ENCODE measurements at regions not wholly inside any gene's neighbourhood (a gene's known extent, or its start where the extent isn't known, plus 50 kb on each side); places are given as distances from the start of the nearest gene placed in this dataset.

- TF ChIP-seq, protein P1, sequence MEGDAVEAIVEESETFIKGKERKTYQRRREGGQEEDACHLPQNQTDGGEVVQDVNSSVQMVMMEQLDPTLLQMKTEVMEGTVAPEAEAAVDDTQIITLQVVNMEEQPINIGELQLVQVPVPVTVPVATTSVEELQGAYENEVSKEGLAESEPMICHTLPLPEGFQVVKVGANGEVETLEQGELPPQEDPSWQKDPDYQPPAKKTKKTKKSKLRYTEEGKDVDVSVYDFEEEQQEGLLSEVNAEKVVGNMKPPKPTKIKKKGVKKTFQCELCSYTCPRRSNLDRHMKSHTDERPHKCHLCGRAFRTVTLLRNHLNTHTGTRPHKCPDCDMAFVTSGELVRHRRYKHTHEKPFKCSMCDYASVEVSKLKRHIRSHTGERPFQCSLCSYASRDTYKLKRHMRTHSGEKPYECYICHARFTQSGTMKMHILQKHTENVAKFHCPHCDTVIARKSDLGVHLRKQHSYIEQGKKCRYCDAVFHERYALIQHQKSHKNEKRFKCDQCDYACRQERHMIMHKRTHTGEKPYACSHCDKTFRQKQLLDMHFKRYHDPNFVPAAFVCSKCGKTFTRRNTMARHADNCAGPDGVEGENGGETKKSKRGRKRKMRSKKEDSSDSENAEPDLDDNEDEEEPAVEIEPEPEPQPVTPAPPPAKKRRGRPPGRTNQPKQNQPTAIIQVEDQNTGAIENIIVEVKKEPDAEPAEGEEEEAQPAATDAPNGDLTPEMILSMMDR (IDR thresholded peaks at IDR 0.05), result no peak
- no peak for TF ChIP-seq EP300 (IDR thresholded peaks at IDR 0.05; ENCODE audit: low read depth)
Observed at GRCh38 chr17:77851921-77852320, 106.6 kb upstream of the TNRC6C start.

Measured in transverse colon (tissue), 3 donors.